ENCODE measurements at regions not wholly inside any gene's neighbourhood (a gene's known extent, or its start where the extent isn't known, plus 50 kb on each side); places are given as distances from the start of the nearest gene placed in this dataset.
A peak's percentile ranks its signal among the peaks of the same experiment; 100 is the strongest.
"Not testable (repeated sequence)": the region's sequence is repeated elsewhere in the genome, so short reads cannot be mapped to it uniquely, and the experiment has no call there.

- no peak for DNase-seq
These were observed 76.6 kb upstream of the XPA start for GRCh38 chr9:97773723-97774122.

GRCh38 chr9:97774673-97775072, 77.5 kb upstream of the XPA start:
- DNase-seq = no peak

GRCh38 chr9:97778740-97779139, 74.3 kb upstream of the FOXE1 start:
- not testable (repeated sequence) for DNase-seq

- no peak for DNase-seq
These were observed 73.4 kb upstream of the FOXE1 start for GRCh38 chr9:97779608-97780007.

- no peak for DNase-seq
These were observed 71.1 kb upstream of the FOXE1 start for GRCh38 chr9:97781902-97782301.

GRCh38 chr9:97786341-97786740, 66.7 kb upstream of the FOXE1 start:
- no peak for DNase-seq

- DNase-seq = no peak
These were observed 65.5 kb upstream of the FOXE1 start for GRCh38 chr9:97787551-97787950.

- no peak for DNase-seq
These were observed 64.0 kb upstream of the FOXE1 start for GRCh38 chr9:97788763-97789663.

- no peak for DNase-seq
These were observed 62.5 kb upstream of the FOXE1 start for GRCh38 chr9:97790542-97790941.

- no peak for DNase-seq
These were observed 61.5 kb upstream of the FOXE1 start for GRCh38 chr9:97791542-97791941.

- DNase-seq = no peak
These were observed 60.0 kb upstream of the FOXE1 start for GRCh38 chr9:97793067-97793466.

- DNase-seq = no peak
These were observed 58.4 kb upstream of the FOXE1 start for GRCh38 chr9:97794666-97795065.

GRCh38 chr9:97796176-97796575, 56.9 kb upstream of the FOXE1 start:
- not testable (repeated sequence) for DNase-seq

GRCh38 chr9:97801180-97801579, 51.8 kb upstream of the FOXE1 start:
- no peak for DNase-seq

- DNase-seq = no peak
These were observed 50.8 kb upstream of the FOXE1 start for GRCh38 chr9:97802276-97802675.

GRCh38 chr9:97803167-97804058, 49.6 kb upstream of the FOXE1 start:
- peak; percentile 83 for DNase-seq
